WERI-Rb-1 (cell line): ENCODE measurements at regions not wholly inside any gene's neighbourhood (a gene's known extent, or its start where the extent isn't known, plus 50 kb on each side); places are given as distances from the start of the nearest gene placed in this dataset.

Experiments used
- DNase-seq: peaks from one replicate; pipeline ENCODE4 v3.0.0-alpha.2; 2020
- H3K27ac ChIP-seq: fragments of 250-450 bp; sonication (Bioruptor Pico); 2 replicates; pipeline ENCODE4 v1.5.1; 2020; ENCODE audit warnings: mild to moderate bottlenecking, moderate library complexity
- H3K27me3 ChIP-seq: fragments of 250-450 bp; sonication (Bioruptor Pico); 2 replicates; pipeline ENCODE4 v1.5.1; 2021; ENCODE audit warnings: mild to moderate bottlenecking, low read depth, moderate library complexity; ENCODE audit not compliant: insufficient read depth, severe bottlenecking
- H3K36me3 ChIP-seq: fragments of 250-450 bp; sonication (Bioruptor Pico); 2 replicates; pipeline ENCODE4 v1.5.1; 2020; ENCODE audit warnings: mild to moderate bottlenecking, moderate library complexity
- H3K4me3 ChIP-seq: 2 replicates; pipeline ENCODE4 v1.5.1; 2011; ENCODE audit warnings: low read depth, mild to moderate bottlenecking, control low read depth, low read length
- H3K9me3 ChIP-seq: fragments of 250-450 bp; sonication (Bioruptor Pico); 2 replicates; pipeline ENCODE4 v1.5.1; 2021; ENCODE audit warnings: mild to moderate bottlenecking, moderate library complexity; ENCODE audit not compliant: severe bottlenecking
- TF ChIP-seq, protein P1 (sequence below): IDR thresholded peaks from 2 replicates; pipeline ENCODE4 v1.5.1; 2011; ENCODE audit warnings: low read depth, mild to moderate bottlenecking, control low read depth, inconsistent platforms, low read length

DNA sequence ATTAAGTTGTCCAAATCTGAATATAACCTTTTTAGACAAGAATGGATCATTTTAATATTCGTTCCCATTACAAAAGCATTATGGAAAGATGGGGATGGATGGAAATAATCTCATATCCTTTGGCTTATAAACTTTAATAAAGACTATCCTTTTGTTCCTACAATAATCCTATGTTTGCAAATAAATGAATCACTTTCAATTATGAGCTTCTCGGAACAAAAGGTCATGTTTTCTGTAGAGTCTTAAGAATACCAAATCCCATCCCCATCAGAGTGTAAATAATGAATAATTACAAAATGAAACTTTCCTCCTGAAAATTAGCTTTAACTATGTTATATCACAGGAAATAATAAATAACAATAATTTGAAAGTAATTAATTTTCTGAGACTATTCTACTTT, 329.7 kb downstream of the NR2F1-AS1 start:
- TF ChIP-seq, protein P1, sequence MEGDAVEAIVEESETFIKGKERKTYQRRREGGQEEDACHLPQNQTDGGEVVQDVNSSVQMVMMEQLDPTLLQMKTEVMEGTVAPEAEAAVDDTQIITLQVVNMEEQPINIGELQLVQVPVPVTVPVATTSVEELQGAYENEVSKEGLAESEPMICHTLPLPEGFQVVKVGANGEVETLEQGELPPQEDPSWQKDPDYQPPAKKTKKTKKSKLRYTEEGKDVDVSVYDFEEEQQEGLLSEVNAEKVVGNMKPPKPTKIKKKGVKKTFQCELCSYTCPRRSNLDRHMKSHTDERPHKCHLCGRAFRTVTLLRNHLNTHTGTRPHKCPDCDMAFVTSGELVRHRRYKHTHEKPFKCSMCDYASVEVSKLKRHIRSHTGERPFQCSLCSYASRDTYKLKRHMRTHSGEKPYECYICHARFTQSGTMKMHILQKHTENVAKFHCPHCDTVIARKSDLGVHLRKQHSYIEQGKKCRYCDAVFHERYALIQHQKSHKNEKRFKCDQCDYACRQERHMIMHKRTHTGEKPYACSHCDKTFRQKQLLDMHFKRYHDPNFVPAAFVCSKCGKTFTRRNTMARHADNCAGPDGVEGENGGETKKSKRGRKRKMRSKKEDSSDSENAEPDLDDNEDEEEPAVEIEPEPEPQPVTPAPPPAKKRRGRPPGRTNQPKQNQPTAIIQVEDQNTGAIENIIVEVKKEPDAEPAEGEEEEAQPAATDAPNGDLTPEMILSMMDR, result no peak
- Histone ChIP-seq H3K36me3 (no peaks in the 10 kb centered on the region), H3K27ac (no peak overlapping the region), H3K4me3 (no peak overlapping the region), H3K9me3 (no peaks in the 10 kb centered on the region), H3K27me3 (no peaks in the 10 kb centered on the region)
- no peak for DNase-seq

DNA sequence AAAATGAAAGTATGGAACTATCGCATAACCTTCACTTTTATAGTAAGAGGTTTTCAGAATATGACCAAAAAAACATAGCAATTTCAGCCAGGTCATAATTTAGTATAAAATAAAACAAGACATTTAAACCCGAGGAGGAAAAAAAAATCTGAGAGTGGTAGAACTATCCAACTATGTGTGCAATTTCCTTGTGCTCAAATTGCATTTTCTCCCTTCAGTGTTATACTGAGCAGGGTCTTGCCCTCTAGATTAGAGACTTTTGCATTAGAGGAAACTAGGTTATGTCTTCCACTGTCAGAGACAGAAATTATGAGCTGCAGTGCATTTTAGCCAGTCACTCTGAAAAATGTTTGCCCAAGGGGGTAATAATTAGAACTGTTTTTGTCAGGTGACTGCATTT, 330.6 kb downstream of the NR2F1-AS1 start:
- H3K27ac ChIP-seq, result no peak overlapping the region
- no peak for DNase-seq
- H3K9me3 ChIP-seq, result no peaks in the 10 kb centered on the region
- H3K36me3 ChIP-seq, result no peaks in the 10 kb centered on the region
- H3K4me3 ChIP-seq, result no peak overlapping the region
- H3K27me3 ChIP-seq, result no peaks in the 10 kb centered on the region
- TF ChIP-seq, protein P1, result no peak

DNA sequence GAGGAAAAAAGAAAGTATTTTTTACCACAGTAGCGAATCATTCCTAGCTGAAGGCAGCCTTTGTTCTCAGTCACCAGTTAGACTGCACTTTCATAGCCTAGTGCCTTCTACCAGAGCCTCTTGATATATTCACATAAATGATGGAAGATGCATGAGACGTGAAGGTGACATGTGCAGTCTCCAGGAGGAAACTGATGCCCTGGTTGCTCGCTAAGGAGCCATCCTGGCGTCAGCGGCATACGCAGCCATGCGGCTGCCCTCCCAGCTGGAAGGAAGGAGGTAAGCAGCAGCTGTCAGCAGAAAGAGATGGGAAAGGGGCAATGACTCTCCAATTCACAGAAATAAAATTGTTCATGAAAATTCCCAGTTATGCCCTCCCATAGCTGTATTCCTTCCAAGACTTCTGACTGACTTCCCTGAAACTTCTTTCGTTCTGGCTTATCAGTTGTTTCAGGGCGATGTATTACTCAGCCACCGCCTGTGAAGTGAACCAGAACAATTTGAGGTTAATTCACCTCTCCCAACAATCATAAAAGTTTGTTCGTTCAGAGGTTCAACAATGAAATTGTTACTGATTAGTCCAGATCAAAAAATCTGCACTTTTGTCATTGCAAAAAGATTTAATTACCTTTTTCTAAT, 331.2 kb downstream of the NR2F1-AS1 start:
- Histone ChIP-seq H3K36me3 (no peaks in the 10 kb centered on the region), H3K4me3 (no peak overlapping the region), H3K9me3 (no peaks in the 10 kb centered on the region), H3K27me3 (no peaks in the 10 kb centered on the region), H3K27ac (no peak overlapping the region)
- DNase-seq, result no peak
- TF ChIP-seq, protein P1, result no peak

DNA sequence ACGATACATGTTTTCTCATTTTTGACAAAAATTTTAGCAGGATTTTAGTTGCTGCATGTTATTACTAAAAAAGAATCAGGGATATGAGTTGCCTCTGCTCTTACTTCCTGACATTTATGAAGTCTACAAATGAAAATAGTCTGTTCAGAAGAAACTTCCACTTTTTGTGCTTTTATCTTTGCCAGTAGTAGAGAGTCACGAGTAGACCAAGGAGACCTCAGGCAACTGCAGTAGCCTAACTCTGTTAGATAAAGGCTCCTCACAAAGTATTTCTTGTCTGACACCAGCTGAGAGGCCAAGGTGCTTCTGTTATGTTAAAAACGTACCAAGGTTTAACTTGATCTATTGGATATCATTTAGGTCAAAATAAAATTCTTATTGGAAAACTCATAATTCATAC, 333.9 kb downstream of the NR2F1-AS1 start:
- DNase-seq, result no peak
- Histone ChIP-seq H3K9me3 (no peaks in the 10 kb centered on the region), H3K4me3 (no peak overlapping the region), H3K36me3 (no peaks in the 10 kb centered on the region), H3K27ac (no peak overlapping the region), H3K27me3 (no peaks in the 10 kb centered on the region)
- TF ChIP-seq, protein P1, result no peak

DNA sequence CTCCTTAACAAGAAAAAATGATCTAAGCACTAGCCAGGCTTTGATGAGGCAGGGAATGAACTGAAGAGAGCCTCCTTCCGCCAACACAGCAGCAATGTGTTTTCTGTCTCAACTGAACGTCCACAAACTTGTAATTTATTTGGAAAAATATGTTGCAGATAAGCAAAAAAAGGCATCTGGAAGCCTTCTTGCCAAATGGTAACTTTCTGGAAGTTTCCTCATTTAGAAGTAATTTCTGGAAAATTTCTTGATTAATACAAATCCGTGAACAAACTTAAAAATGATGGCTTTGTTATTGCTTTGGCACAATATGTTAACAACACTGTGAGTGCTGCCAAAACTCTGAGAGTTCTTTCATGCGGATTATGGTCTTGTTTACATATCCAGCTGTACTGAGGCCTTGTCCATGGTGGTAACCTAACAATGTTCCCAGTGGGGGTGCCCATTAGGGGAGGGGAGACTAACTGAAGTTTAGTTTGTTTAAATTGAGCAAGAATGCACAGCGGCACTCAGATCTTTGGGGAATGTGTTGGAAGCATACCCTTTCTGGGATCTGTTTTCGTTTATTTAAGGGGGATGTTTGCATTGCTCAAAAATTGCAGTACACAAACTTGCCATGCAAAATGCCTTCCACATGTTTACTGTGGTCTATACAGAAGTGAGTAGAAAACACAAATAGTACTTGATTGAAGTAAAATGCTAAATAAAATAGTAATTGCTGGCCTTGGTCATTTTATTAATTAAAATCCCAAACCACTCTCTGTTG, 334.7 kb downstream of the NR2F1-AS1 start:
- Histone ChIP-seq H3K9me3 (no peaks in the 10 kb centered on the region), H3K27me3 (no peaks in the 10 kb centered on the region), H3K27ac (no peak overlapping the region), H3K36me3 (no peaks in the 10 kb centered on the region), H3K4me3 (no peak overlapping the region)
- TF ChIP-seq, protein P1, result no peak
- DNase-seq, result no peak
